ENCODE measurements at regions not wholly inside any gene's neighbourhood (a gene's known extent, or its start where the extent isn't known, plus 50 kb on each side); places are given as distances from the start of the nearest gene placed in this dataset.

DNA sequence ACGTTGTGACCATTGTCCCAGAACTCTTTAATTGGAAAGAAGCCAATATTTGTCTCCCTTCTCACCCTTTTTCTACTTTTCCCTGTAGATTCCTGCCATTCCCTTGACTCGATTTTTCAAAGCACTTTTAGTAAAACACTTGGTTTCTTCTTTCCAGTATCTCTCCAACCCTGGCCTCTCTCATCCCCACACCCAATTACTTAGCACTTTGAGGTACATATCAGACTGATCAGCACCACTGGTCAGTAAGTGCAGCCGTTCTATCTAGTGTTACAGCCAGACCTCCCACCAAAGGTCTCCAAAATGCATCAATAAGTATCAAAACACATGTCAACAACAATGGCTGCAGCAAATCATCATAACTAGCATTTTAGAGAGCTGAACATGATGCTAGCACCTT lies 141.9 kb downstream of the BTG1 start:
- DNase-seq (ENCODE audit: extremely low read depth, low read depth), result no peak

DNA sequence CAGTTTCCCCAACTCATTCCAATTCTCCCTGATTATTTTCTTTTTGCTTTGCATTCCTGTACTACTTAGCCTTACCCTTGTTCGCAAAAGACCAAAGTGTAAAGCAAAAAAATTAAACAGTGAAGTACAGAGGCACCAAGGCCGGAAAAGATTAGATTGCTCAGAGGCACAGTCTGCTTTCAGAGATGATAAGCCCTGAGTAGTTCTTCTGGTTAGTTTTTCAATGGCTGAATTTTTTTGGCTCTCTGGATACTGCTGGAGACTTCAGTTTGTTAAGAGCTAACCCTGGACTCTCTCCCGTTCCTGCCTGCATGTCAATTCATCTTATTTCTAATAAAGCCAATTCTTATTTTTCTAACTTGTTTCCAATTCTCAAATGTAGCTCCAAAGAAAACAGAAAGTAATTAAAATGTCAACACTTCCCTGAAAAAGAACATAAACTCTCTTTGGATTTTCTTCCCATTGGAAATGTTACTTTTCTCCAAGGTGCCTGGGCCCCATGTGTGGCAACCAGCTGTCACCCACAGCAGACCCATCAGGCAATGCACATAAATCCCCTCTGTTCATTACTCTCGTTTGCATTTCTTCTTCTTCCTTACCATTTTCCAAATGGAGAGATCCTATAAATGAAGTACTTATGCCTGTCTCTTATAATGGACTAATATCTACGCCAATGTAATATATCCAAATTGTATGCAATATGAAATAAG lies 142.8 kb downstream of the BTG1 start:
- no peak for DNase-seq (ENCODE audit: extremely low read depth, low read depth)

DNA sequence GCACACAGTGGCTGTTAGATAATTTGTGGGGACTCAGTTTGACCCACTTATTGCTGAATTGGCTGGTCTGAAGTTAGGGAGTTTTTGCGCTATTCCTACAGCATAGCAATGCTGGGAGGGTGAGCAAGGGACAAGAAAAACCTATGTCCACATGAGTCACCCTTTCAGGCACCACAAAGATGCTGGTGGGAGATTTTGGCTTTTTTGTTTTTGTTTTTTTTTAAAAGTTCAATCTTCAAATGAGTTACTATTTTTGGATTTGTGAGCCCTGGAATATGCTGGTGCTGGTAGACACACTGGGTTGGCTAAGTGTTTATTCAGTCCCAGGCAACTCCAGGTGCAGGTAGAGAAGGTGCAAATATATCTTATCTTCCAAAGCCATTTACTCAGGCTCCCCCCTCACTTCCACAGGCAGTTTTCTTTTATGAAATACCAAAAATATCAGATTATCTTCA lies 143.4 kb downstream of the BTG1 start:
- no peak for DNase-seq (ENCODE audit: extremely low read depth, low read depth)

DNA sequence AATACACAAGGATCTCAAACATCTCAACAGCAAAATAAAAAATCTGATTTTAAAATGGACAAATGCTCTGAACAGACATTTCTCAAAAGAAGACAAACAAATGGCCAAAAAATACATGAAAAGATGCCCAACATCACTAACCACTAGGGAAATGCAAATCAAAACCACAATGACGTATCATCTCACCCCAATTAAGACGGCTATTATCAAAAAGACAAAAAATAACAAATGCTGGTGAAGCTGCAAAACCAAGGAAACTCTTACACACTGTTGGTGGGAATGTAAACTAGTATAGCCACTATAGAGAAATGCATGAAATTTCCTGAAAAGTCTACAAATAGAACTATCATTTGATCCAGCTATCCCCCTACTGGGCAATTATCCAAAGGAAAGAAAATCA lies 145.0 kb downstream of the BTG1 start:
- no peak for DNase-seq (ENCODE audit: extremely low read depth, low read depth)

DNA sequence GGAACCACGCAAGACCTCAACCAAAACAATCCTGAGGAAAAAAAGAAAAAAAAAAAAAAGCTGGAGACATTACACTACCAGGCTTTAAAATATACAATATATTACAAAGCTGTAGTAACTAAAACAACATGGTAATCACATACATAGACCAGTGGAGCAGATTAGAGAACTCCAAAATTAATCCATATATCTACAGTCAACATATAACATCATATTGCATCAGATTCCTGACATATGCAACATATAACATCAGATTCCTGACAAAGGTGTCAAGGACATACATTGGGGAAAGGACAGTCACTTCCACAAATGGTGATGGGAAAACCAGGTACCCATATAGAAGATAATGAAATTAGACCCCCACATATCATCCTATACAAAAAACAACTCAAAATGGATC lies 145.8 kb downstream of the BTG1 start:
- no peak for DNase-seq (ENCODE audit: extremely low read depth, low read depth)

DNA sequence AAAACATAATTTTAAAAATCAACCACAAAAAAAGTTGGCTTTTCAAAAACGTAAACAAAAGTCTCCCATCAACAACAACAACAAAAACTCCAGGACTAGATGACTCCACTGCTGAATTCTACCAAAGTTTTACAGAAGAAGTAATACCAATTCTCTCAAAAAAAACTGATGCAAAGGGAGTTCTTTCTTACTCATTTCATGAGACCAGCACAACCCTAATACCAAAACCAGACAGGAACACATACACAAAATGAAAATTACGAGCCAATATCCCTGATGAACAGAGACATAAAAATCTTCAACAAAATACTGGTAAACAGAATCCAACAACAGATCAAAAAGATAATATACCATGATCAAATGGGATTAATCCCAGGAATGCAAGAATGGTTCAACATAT lies 147.3 kb downstream of the BTG1 start:
- no peak for DNase-seq (ENCODE audit: extremely low read depth, low read depth)

DNA sequence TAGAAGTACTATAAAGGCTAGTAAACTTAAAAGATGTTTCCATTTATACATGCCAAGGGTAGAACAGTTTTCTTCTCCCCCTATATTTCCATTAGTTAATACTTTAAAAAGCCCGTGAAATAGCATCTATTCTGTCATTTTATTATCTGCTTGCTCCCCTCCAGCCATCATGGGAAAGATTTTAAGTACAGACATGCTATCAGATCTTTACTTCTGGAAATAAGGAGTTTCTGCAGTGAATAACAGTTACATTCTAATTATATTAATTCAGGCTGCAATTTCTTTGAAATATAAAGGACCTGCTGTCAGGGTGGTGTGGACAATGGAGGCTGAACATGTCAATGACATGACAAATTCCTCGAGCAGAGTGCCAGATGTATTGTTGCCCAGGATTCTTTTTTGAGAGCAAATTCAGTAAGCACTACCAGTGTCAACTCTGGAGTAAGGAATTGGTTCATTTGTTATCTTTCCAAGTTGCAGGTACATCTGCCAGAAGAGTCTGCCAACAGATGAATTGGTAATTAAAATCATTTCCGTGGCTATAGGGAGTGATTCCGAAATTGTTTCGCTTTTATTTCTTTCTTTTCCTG lies 151.3 kb downstream of the BTG1 start:
- DNase-seq (ENCODE audit: extremely low read depth, low read depth), result no peak

DNA sequence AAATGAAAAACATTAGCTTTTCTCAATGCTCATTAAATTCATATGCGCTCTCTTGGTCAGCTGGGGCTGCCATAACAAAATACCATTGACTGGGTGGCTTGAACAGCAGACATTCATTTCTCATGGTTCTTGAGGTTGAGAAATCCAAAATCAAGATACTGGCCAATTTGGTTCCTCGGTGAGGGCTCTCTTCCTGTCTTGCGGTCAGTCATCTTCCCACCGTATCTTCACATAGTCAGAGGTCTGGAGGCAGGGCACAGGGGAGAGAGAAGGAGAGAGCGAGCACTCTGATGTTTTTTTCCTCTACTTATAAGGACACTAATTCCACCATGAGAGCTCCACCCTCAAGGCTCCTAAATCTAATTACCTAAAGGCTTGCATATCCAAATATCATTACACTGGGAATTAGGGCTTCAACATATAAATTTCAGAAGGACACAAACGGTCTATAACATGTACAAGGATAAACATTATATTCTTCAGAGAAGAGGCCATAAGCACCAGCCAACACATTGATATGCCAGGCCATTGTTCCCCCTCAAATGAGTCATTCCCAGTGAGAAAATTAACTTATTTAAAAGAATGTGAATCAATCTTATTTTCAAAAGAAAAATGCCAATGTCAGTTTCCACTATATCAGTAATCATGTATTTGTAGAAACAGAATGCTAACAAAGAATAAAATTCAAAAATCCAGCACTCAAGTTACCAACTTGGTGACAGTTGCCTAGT lies 152.2 kb downstream of the BTG1 start:
- DNase-seq (ENCODE audit: extremely low read depth, low read depth), result no peak

DNA sequence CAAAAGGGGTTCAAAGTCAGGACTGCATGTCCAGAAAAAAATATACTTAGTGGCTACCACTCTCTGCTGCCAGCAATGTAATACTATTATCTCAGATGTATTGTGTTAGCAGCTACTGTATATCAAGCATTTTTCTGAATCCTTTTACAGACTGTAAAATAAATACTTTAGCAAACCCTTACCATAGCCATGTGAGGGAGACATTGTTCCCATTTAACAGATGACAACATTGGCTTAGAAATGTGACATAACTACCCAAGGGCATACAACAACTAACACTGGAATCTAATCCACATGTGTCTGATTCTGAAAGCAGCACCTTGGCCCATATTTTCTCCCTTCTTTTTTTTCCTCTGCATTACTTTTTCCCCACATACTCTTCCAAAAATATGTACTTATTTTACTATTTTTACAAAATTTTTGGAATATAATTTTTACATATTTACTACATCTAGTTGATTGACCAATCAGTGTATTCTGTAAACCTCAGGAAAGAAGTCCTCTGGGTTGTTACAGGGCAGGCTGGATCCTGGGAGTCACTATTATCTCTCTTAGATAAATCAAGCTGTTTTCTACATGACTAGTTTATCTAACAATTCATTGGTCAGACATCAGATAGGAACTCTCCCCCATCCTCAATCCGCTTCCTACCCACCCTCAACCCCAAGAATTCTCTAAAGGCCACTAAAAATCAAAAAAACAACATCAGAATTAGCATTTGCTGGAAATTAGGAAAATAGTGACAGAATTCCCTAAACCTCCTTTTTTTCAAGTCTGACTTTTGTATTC lies 154.1 kb downstream of the BTG1 start:
- DNase-seq (ENCODE audit: extremely low read depth, low read depth), result peak; percentile 16

DNA sequence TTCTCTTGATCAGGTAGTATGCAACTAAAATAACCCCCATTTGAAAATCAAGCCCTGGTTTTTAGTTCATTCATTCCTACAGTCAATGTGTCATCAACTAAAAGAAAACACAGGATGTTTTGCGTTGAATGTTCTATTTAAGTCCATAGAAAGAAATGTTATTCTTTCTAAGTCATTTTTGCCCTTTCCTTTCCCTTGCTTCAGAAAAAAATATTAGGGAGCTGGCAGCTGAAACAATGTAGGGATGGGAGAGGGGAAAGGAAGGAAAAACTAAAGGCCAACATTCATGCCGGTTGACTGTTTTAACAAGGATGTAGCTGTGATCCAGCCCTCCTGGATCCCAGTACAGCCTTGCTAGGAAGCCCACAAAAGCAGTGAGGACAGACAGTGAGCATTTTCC lies 155.1 kb downstream of the BTG1 start:
- no peak for DNase-seq (ENCODE audit: extremely low read depth, low read depth)

DNA sequence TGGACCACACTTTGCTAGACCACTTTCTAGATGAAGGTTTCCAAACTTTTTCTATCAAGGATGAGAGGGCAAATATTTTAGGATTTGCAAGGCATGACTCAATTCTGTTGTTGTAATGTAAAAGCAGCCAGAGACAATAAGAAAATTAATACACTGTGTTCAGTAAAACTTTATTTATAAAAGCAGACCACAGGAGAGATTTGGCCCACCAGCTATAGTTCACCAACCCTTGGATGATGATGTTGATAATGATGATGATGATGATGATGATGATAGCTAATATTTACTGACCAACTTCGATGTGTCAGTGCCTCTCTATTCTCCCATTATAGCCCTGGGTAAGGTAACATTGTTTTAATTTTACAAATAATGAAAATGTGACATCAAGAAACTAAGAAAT lies 156.5 kb downstream of the BTG1 start:
- DNase-seq (ENCODE audit: extremely low read depth, low read depth), result no peak

DNA sequence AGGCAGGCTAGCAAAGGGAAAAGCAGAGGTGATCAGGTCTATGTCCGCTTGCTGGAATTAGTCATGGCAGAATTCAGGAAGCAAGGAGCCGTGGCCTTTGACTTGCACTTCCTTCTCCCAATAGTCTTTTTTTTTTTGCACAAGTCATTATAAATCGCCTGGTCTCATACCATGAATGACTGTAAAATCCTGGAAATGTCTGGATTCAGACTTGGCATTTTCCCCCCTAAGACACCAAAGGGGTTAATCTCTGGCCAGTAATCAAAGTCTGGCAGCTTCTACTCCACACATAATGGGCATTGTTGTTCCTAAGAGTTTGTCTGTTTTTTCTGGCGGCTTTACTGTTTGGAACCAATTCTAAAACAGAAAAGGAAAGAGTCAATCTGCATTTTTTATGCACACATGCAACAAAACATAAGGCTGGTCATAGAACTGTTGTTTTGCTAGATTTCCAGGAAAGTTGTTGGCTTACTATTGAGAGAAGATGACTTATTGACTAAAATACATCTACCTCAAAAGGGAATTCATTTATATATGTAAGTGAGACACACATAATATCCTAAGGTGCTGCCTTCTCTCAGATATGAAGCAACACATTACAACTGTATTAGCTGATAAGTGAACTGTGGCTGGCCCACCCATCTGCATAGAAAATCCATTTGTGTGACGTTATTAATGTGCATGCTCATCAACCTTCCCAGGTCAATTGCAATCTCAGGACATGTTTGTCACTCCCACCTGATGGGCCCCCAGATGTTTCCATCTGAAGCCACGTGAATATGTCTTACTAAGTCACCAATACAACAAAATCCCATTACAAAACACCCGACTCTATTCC lies 157.3 kb downstream of the BTG1 start:
- DNase-seq (ENCODE audit: extremely low read depth, low read depth), result no peak

DNA sequence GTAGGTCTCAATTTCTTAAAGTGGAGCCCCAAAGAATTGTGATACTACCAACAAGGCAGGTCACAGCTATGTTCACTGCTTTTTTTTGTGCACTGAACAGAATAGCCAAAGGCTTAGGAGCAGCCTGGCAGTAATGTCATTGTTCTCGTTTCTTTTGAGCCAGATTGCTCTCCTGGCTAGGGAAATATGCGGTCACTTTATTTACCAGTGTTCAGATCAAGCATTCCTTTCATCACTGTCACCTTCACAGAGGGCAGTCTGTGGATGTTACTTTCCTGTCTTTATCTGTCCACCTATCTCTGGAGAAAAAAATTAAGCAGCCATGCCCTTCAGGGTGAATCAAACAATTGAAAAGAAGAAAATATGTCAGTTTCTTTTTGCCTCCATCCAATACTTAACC lies 159.6 kb downstream of the BTG1 start:
- no peak for DNase-seq (ENCODE audit: extremely low read depth, low read depth)

DNA sequence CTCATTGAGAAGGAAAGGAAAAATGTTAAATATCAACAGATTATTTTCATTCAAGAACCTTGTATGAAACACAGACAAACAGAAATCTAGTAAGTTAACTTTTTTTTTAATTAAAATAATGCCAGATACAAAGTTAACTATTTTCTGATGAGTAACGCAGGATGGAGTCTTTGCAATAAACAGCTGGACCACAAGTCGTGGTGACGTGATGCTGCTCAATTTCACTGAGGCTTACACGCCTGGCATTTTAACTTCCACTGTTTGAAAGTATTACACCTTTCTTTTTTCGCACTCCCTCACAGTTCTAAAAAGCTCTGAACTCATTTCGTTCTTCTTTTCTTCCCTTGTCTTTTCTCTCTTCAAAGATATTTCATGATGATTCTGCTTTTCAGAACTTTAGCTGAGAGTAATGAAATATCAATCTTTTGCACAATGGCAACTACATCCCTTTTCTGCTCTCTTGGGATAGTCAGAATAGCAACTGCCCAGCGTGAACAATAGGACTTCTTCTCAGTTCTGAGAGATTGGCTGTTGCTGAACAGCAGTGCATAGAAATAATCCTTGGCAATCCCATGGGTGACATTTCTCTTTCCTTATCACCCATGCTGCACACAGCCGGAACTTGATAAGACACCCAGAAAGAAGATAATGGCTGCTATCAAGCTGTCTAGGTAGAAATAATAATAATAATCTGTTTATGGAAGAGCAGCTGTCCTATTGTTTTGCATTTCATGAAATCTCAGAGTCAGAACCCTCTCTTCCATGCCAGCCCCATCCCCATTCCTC lies 160.5 kb downstream of the BTG1 start:
- DNase-seq (ENCODE audit: extremely low read depth, low read depth), result no peak

DNA sequence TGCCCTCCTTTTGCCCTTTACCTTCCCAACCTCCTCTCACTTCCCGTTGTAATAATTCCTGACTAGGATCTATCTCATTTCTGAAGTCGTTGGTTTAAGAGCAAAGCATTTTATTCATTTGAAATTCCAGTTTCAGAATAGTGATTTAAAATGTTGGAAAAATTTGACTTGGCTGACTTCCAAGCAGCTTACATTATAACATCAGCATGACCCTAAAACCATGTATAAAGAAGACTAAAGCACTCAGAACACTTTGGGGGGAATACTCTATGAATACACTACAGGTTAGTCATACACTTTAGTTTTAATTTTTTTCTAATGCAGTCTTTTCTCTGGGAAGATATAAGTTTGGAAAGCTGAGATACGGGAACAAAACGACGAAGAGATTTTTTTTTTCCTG lies 161.1 kb downstream of the BTG1 start:
- DNase-seq (ENCODE audit: extremely low read depth, low read depth), result no peak

DNA sequence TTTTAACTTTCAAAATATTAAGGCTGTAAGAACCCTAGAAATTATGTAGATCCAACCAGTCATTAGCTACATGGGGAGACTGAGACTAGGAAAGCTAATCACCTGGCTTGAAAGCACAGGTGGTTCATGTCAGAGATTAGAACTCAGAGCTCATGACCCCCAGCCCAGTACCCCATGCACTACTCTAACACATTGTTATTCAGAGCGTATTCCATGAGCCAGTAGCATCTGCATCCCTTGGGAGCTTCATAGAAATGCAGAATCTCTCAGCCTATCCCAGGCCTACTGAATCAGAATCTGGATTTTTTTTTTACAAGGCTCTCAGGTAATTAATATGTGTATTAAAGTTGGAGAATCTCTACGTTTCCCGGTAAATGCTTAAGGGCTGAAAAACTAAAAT lies 161.7 kb downstream of the BTG1 start:
- no peak for DNase-seq (ENCODE audit: extremely low read depth, low read depth)

DNA sequence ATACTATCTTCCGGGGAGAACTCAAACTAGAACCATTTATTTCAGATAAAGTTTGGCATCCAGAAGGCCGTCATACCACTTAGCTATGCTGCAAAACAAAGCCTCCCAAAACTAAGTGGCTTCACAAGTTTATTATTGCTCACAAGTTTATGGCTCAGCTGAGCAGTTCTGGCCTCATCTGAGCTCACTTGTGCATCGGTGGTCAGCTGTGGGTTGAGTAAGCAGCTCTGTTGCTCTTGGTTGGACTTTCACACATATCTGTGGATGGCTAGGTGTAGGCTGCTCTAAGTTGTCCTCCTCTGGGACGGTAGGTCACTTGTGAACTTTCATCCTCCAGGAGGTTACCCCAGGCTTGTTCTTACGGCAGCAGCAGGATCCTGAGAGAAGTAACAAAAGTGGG lies 162.7 kb downstream of the BTG1 start:
- DNase-seq (ENCODE audit: extremely low read depth, low read depth), result no peak

DNA sequence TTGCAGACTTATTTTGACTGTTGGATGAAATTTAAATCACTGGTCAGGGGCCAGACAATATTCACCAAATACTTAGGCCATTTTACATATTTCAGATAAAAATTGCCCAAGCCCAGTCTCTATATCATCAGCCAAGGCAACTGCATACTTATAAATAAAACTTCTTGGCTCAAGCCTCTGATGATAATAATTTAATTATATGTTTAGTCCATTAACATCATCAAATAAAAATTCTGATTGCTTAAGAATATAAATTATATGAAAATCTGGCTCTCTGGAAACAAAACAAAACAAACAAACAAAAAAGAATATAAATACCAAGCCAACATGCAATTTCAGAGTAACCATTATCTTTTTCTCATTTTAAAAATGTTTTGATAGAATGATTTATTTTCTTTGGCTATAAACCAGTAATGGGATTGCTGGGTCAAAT lies 165.2 kb downstream of the BTG1 start:
- no peak for DNase-seq (ENCODE audit: extremely low read depth, low read depth)

DNA sequence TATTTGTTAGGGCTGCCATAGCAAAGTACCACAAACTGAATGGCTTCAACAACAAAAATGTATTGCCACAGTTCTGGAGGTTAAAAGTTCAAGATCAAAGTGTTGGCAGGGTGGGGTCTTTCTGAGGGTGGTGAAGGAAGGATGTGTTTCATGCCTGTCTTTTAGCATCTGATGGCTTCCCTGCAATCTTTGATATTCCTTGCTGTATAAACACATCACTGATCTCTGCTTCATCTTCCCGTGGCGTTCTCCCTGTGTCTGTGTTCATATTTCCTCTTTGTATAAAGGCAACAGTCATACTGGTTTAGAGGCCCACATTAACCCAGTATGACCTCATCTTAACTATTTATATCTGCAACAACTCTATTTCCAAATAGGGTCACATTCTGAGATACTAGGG lies 167.5 kb downstream of the BTG1 start:
- DNase-seq (ENCODE audit: extremely low read depth, low read depth), result no peak

DNA sequence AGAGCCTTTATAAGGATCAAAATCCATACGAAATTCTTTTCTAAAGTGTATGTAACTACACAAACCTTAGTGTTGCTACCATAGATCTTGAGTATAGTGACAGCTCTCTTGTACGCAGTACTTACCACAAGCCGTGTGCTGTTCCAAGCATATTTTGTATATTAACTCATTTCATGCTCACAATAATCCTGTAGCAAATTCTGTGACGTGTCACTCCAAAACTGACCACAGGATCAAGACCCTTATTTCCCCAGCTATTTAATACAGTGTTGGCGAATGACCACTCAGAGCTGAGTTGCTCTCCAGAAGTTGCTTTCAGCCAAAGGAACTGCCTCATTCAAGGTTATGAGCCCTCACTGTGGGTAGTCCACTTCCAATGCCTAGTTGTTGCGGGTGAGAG lies 169.8 kb downstream of the BTG1 start:
- no peak for DNase-seq (ENCODE audit: extremely low read depth, low read depth)

Data from NCI-H460 (cell line).